ENCODE measurements at regions not wholly inside any gene's neighbourhood (a gene's known extent, or its start where the extent isn't known, plus 50 kb on each side); places are given as distances from the start of the nearest gene placed in this dataset.

DNA sequence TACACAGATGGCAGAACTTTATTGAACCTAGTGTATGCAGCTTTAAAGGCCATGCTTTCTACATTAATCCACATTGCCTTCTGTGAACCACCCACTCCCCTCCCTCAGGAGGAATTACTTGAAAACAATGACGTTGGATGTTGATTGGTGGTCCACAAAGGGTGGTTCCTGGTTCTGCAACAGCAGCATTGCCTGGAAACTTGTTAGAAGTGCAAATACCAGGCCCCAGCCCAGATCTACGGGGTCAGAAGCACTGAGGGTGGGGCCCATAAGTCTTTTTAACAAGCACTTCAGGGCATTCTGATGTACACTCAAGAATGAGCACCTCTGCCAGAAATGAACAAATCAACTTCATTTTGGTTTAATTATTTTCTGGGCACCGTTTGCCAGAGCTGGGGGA, 91.0 kb downstream of the ISX start:
- TF ChIP-seq, protein P1, sequence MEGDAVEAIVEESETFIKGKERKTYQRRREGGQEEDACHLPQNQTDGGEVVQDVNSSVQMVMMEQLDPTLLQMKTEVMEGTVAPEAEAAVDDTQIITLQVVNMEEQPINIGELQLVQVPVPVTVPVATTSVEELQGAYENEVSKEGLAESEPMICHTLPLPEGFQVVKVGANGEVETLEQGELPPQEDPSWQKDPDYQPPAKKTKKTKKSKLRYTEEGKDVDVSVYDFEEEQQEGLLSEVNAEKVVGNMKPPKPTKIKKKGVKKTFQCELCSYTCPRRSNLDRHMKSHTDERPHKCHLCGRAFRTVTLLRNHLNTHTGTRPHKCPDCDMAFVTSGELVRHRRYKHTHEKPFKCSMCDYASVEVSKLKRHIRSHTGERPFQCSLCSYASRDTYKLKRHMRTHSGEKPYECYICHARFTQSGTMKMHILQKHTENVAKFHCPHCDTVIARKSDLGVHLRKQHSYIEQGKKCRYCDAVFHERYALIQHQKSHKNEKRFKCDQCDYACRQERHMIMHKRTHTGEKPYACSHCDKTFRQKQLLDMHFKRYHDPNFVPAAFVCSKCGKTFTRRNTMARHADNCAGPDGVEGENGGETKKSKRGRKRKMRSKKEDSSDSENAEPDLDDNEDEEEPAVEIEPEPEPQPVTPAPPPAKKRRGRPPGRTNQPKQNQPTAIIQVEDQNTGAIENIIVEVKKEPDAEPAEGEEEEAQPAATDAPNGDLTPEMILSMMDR (IDR thresholded peaks at IDR 0.05) = no peak
- TF ChIP-seq ZFX (IDR thresholded peaks at IDR 0.05; ENCODE audit: borderline replicate concordance) = no peak

Measured in 22Rv1 (cell line).